ENCODE measurements at regions not wholly inside any gene's neighbourhood (a gene's known extent, or its start where the extent isn't known, plus 50 kb on each side); places are given as distances from the start of the nearest gene placed in this dataset.

DNA sequence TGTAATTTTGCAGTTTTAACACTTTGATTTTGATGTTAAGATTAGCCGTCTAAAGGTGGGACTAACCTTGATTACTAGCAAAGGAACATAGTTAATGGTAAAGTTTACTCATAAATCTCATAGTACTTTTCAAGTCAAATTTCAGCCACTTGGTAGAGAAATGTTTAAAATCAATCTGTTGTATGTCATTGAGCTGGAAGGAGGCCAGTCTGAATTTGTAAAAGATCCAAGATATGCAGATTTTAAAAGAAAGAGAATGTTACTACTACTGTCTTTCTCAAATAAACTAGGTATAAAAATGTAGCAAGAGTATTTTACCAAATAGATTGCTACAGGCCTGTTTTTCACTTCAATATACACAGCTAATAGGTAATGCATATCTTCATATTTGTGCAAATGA lies 600.8 kb upstream of the SEL1L start:
- TF ChIP-seq EZH2 (IDR thresholded peaks at IDR 0.05): no peak
- no peak for TF ChIP-seq POLR2AphosphoS5 (IDR thresholded peaks at IDR 0.05; ENCODE audit: borderline replicate concordance, low read depth, low read length)
- no peak for TF ChIP-seq FOXP2 (optimal IDR thresholded peaks at IDR 0.05; ENCODE audit: control extremely low read depth, extremely low read length, insufficient read depth)
